ENCODE measurements at regions not wholly inside any gene's neighbourhood (a gene's known extent, or its start where the extent isn't known, plus 50 kb on each side); places are given as distances from the start of the nearest gene placed in this dataset.

DNA sequence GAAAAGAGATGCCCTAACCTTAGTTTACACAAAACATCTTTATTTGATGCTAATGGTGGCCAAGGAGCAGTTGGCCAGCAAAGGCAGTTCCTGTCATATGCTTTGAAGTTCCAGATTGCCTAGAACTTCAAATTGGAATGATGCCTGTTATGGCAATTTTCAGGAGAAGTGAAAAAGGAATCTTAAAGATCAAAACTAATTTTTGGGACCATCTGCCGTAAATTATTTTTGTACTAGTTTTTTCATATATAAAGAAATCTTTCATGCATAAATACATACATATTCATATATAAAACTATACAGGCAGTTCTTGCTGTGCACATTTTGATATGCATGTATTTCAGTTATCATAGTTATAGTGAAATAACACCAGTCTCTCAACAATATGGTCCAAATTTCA is 1185.6 kb upstream of the FAM98A start:
- no peak for TF ChIP-seq RFX5 (IDR thresholded peaks at IDR 0.05; ENCODE audit: low read length)
- TF ChIP-seq YY1 (IDR thresholded peaks at IDR 0.05; ENCODE audit: low read depth) = no peak
- TF ChIP-seq POLR2AphosphoS5 (IDR thresholded peaks at IDR 0.05; ENCODE audit: low read depth, low read length) = no peak

Data from SK-N-SH (cell line).